Esophagus squamous epithelium (tissue), 5 donors: ENCODE measurements at regions not wholly inside any gene's neighbourhood (a gene's known extent, or its start where the extent isn't known, plus 50 kb on each side); places are given as distances from the start of the nearest gene placed in this dataset.

Experiments used
- DNase-seq: peaks from one replicate; lab custom pipeline; 2025; lab: John Stamatoyannopoulos, UW
- H3K27ac ChIP-seq, 4 donors: fragments of 200-600 bp; sonication (generic); one replicate each; pipeline ENCODE4 v1.5.1; 2016 to 2019; ENCODE audit warnings: mild to moderate bottlenecking in 1 of 4
- H3K27me3 ChIP-seq, 4 donors: fragments of 200-600 bp; sonication (generic); 1 replicate in 3 of 4; 2 replicates in 1 of 4; pipeline versions ENCODE4 v1.5.1 to v1.6.0; 2017 to 2021; ENCODE audit warnings: antibody characterized with exemption in 1 of 4
- H3K36me3 ChIP-seq, 3 donors: fragments of 200-600 bp; sonication (generic); one replicate each; pipeline ENCODE4 v1.5.1; 2016 to 2019
- H3K4me1 ChIP-seq, 3 donors: fragments of 200-600 bp; sonication (generic); one replicate each; pipeline ENCODE4 v1.5.1; 2017 to 2019
- H3K4me3 ChIP-seq, 4 donors: fragments of 200-600 bp; sonication (generic); 1 replicate in 3 of 4; 2 replicates in 1 of 4; pipeline ENCODE4 v1.5.1; 2016 to 2019; ENCODE audit warnings: mild to moderate bottlenecking in 2 of 4, moderate library complexity in 1 of 4
- H3K9me3 ChIP-seq, 3 donors: fragments of 200-600 bp; sonication (generic); one replicate each; pipeline ENCODE4 v1.5.1; 2016 to 2019
- CTCF ChIP-seq, 6 experiments: fragments of 450-650 bp in 4 of 6; fragments of 200-600 bp in 2 of 6; sonication (generic) in 2 of 6; IDR thresholded peaks; one replicate each; pipeline ENCODE4 v1.5.1; 2016 to 2019; ENCODE audit warnings: antibody characterized with exemption in 6 of 6, mild to moderate bottlenecking in 4 of 6, moderate library complexity in 4 of 6
- POLR2A ChIP-seq, 4 donors: fragments of 450-650 bp; IDR thresholded peaks; one replicate each; pipeline ENCODE4 v1.6.1; 2017; ENCODE audit warnings: antibody characterized with exemption in 4 of 4, mild to moderate bottlenecking in 4 of 4, moderate library complexity in 3 of 4
- WGBS, 2 donors: methylation state at CpG; one replicate each; pipeline ENCODE4 v1.1.5; 2018; 5-methylcytosine and 5-hydroxymethylcytosine counted together
- intact Hi-C: fragments of 100-400 bp; cut with DNase I; formaldehyde crosslinking; loops from one replicate; pipeline ENCODE4 v1.15.0; 2022
- donor health status: DM: yes; HTN: yes; CAD: no.

DNA sequence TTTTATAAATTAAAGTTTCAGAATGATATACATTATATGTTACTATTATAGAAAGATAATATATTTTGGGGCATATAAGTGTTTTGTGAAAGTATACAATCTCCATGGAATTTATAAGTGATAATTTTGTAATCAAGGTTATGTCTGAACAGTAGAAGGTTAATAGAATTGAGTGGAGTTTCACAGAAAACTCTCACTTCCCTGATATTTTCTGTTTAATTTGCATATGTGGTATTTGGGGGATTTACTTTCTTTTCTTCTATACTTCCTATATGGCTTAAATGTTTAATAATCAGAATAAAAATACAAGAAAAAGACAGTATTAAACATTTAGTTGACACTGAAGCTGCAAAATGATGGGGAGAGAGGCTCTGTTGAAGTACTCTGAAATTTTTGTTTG is 848.5 kb downstream of the DACH1 start:
- no peak for DNase-seq
- Histone ChIP-seq H3K4me1 (no peaks in the 10 kb centered on the region), H3K27me3 (no peaks in the 10 kb centered on the region), H3K4me3 (no peak overlapping the region), H3K9me3 (no peaks in the 10 kb centered on the region), H3K36me3 (no peaks in the 10 kb centered on the region), H3K27ac (no peak overlapping the region)
- no peak for TF ChIP-seq CTCF (IDR thresholded peaks at IDR 0.05)
- no peak for TF ChIP-seq POLR2A (IDR thresholded peaks at IDR 0.05)
- intact Hi-C loops, result no loop called here

- no peaks in the 10 kb centered on the region for H3K4me1 ChIP-seq
- TF ChIP-seq CTCF (IDR thresholded peaks at IDR 0.05), result no peak
- TF ChIP-seq POLR2A (IDR thresholded peaks at IDR 0.05), result no peak
- no peaks in the 10 kb centered on the region for H3K36me3 ChIP-seq
- H3K27ac ChIP-seq, result no peak overlapping the region
- no peaks in the 10 kb centered on the region for H3K27me3 ChIP-seq
- intact Hi-C loops, result no loop called here
- no peaks in the 10 kb centered on the region for H3K9me3 ChIP-seq
- DNase-seq, result no peak
- no peak overlapping the region for H3K4me3 ChIP-seq
- 45 to 57% methylated on average over 1 of the region's 1 CpG for WGBS, 2 donors
Observed at GRCh38 chr13:71017607-71018006, 849.4 kb downstream of the DACH1 start.

DNA sequence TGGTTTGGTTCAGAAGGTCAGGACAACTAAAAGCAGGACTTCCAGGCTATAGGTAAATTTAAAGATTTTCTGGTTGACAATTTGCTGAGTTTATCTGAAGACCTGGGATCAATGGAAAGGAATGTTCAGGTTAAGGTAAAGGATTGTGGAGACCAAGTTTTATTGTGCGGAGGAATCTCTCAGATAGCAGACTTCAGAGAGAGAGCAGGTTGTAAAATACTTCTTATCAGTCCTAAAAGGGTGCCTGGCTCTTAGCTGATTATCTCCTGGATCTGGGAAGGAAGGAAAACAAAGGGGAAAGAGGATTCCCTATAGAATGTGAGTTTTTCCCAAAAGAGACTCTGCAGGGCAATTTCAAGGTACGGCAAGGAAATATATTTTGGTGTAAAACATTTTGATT is 851.5 kb downstream of the DACH1 start:
- Histone ChIP-seq H3K27ac (no peak overlapping the region), H3K4me3 (no peak overlapping the region), H3K27me3 (no peaks in the 10 kb centered on the region), H3K9me3 (no peaks in the 10 kb centered on the region), H3K4me1 (no peaks in the 10 kb centered on the region), H3K36me3 (no peaks in the 10 kb centered on the region)
- DNase-seq, result no peak
- TF ChIP-seq CTCF (IDR thresholded peaks at IDR 0.05), result no peak
- no peak for TF ChIP-seq POLR2A (IDR thresholded peaks at IDR 0.05)
- WGBS, 2 donors, result 74 to 80% methylated on average over 2 of the region's 2 CpGs
- intact Hi-C loops, result no loop called here

DNA sequence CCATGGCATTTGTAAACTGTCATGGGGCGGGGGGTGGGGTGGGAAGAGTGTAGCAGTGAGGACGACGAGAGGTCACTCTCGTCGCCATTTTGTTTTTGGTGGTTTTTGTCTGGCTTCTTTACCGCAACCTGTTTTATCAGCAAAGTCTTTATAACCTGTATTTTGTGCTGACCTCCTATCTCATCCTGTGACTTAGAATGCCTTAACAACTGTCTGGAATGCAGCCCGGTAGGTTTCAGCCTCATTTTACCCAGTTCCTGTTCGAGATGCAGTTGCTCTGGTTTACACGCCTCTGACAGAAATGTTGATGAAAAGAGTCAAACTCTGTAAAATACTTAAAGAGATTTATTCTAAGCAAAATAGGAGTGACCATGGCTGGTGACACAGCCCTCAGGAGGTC is 852.0 kb downstream of the DACH1 start:
- no peak for DNase-seq
- Histone ChIP-seq H3K27ac (no peak overlapping the region), H3K4me3 (no peak overlapping the region), H3K9me3 (no peaks in the 10 kb centered on the region), H3K4me1 (no peaks in the 10 kb centered on the region), H3K36me3 (no peaks in the 10 kb centered on the region), H3K27me3 (no peaks in the 10 kb centered on the region)
- intact Hi-C loops, result no loop called here
- no peak for TF ChIP-seq POLR2A (IDR thresholded peaks at IDR 0.05)
- no peak for TF ChIP-seq CTCF (IDR thresholded peaks at IDR 0.05)
- WGBS, 2 donors, result 74 to 81% methylated on average over 6 to 9 of the region's 9 CpGs

- DNase-seq, result no peak
- intact Hi-C loops, result no loop called here
- H3K27me3 ChIP-seq, result no peaks in the 10 kb centered on the region
- H3K27ac ChIP-seq, result no peak overlapping the region
- H3K36me3 ChIP-seq, result no peaks in the 10 kb centered on the region
- no peaks in the 10 kb centered on the region for H3K9me3 ChIP-seq
- H3K4me3 ChIP-seq, result no peak overlapping the region
- no peak for TF ChIP-seq POLR2A (IDR thresholded peaks at IDR 0.05)
- no peak for TF ChIP-seq CTCF (IDR thresholded peaks at IDR 0.05)
- H3K4me1 ChIP-seq, result no peaks in the 10 kb centered on the region
Observed at GRCh38 chr13:71005919-71006318, 861.1 kb downstream of the DACH1 start.
